CD4-positive, alpha-beta T cell treated with Interleukin-10 for 1 hour (primary cell): ENCODE measurements at regions not wholly inside any gene's neighbourhood (a gene's known extent, or its start where the extent isn't known, plus 50 kb on each side); places are given as distances from the start of the nearest gene placed in this dataset.

ENCODE experiments used
- DNase-seq: peaks from one replicate; pipeline ENCODE4 v3.0.0-alpha.2; 2020

DNA sequence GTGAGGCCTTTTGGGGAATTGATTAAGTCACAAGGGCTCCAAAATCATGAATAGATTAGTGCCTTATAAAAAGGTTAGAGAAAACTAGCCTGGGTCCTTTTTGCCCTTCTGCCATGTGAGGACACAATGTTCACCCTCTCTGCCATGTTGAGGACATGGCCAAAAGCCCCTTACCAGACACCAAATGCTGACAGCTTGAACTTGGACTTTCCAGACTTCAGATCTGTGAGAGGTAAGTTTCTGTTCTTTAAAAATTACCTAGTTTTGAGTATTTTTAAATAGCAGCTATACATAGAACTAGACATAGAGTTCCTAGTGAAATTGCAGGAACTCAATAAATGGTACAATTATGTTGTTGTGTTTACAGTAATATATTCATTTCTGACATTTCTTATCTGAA is 1214.4 kb downstream of the ADGRL3 start:
- no peak for DNase-seq

DNA sequence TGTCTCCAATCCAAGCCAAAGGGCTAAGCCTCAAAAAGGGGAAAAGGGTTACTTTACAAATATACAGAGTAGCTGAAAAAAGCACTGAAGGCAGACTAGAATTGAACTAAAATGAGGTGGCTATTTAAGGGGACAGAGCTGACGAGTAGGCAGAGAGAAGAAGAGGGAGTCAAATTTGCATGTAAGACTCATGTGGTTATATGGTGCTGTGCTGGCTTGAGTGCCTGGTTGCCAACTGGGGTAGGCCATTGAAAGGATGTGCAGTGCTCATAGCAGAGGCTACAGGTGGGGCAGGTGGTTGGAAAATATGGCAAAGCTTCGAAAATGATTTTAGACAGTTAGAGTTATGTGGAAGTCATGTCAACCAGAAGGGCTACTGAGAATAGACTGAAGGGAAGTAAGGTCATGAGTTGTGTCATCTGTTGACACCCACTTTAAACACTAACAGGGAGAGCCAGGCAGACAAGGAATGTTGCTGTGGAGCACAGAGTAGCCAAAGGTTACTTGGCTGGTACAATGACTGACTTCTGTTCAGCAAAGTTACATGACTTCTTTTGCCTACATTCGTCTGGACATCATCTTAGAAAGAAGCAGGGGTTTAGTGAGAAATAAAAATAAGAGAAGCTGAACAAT is 1210.4 kb downstream of the ADGRL3 start:
- DNase-seq: no peak

DNA sequence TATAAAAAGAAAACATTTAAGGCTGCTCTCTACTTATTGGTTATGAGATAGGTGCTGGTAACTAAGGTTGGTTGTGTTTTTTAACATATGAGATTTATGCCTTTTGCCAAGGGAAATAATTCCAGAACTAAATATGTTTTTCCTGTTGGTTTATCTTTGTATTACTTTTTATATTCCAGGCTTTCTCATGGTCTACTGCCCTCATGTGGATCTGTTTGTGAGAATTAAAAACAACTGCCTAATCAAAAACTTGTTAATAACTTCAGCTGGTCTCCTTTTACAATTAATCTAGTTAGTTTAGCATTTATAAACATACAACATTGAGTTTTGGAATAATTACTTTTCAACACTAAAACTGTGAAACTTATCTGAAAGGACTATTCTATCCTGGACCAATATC is 1208.3 kb downstream of the ADGRL3 start:
- no peak for DNase-seq

DNA sequence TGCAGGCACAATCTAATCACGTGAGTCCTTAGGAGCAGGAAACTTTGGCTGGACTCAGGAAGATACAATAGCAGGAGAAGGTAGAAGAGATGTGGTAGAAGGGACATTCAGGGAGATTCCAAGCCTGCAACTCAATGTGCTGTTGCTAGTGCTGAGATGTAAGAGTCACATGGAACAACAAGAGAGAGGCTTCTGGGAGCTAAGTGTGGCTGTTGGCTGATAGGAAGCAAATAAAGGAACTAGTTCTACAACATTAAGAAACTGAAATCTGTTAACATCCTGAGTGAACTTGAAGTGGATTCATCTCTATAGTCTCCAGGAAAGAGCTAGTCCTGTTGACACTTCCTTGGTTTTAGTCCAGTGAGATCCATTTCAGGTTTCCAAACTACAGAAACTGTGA is 1207.4 kb downstream of the ADGRL3 start:
- no peak for DNase-seq

DNA sequence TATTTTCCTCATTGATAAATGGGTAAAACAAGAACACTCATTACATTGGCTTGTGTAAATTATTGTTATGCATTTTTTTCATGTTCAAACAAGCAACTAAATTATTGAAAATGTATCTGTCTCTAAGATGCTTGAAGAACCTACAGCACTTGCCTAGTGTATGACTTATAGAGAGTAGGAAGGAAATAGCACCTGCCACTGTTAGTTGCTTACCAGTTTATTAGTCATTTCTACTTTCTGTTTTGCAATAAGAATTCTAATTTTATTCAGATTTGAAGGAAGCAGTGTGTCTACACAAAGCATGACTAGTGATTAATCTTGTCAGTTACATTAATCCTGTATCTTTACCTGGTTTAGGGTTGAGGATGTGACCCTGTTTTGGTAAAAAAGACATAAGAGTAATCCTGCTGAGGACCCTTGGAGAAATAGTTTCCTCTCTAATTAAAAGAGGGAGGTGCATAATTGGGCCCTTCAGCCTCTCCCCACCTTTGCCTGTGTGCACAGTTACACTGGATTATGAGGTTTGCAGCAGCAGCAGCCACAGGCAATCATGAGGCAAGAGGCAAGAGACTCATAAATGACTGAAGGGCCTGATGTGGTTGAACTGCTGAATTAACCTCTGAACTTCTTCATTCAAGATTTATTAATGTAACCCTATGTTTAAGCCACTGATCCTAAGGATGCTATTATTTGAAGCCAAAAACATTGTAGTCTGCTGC is 1202.1 kb downstream of the ADGRL3 start:
- DNase-seq: no peak

DNA sequence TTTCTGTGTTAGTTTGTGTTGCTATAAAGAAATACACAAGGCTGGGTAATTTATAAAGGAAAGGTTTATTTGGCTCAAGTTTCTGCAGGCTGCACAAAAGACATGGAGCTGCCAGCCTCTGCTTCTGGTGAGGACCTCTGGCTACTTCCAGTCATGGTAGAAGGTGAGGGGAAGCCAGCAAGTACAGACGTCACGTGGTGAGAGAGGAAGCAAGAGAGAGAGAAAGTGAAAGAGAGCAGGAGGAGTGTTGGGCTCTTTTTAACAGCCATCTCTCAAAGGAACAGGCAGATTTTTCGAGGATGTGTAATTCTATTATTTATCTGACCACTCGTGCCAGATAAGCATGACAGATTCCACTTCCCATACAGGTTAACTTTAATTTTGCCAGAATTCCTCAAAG is 1199.1 kb downstream of the ADGRL3 start:
- no peak for DNase-seq

DNA sequence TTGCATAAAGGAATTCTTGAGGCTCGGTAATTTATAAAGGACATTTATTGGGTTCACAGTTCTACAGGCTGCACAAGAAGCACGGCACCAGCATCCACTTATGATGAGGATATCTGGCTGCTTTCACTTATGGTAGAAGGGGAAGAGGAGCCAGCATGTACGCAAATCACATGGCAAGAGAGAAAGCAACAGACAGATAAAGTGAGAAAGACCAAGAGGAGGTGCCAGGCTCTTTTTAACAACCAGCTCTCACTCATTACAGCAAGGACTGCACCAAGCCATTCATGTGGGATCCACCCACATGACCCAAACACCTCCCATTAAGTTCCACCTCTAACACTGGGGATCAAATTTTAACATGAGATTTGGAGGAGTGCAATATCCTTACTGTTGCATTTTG is 1198.2 kb downstream of the ADGRL3 start:
- no peak for DNase-seq

DNA sequence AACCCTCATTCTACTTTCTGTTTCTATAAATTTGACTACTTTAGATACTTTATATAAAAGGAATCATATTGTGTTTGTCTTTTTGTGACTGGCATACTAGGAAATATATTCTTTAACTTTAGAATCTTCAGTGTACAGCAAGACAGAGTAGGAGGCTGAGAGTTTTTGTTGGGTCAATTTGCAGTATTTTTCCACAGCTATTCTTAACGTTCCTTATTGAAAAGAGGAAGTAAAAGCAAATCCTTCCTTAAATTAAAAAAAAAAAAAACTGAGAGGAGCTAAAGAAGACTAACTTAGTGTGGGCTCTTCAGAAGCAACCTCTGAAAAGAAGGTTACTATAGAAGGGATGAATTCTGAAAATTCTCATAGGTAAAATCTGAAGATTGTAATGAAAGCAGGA is 1194.6 kb downstream of the ADGRL3 start:
- no peak for DNase-seq

DNA sequence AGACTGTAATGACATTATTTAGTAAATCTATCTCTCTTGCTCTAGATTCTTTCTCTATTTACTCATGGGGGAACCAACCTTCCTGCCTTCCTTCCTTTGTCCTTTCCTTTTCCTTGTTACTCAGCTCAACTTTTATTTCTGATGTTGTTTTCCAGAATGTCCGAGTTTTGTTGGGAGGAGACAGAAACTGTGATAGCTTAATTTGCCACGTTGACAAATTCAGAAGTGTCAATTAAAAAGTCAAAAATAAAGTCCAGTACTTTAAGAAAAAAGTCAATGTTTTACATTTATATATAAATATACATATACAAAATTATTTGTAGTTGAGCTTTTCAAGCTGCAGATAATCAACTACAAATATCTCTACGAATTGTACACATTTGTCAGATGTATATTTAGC is 1187.7 kb downstream of the ADGRL3 start:
- DNase-seq: no peak

DNA sequence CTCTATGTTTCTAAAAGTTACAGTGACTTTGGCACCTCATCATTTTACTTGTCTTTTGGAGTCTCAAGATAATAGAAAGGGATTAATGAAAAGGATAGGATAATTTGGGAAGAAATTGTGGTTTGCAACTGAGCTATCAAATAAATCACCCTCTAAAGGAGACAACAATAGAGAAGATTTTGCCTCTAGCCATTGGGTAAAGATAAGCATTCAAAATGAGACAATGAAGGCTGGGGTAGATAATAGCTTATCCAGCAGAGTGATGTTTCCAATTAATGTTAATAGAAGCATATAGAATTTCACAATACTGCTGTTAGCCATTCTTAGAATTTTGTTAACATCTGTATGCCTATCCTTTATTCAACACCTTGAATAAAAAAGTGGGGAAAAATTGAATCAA is 1177.6 kb downstream of the ADGRL3 start:
- DNase-seq: no peak

DNA sequence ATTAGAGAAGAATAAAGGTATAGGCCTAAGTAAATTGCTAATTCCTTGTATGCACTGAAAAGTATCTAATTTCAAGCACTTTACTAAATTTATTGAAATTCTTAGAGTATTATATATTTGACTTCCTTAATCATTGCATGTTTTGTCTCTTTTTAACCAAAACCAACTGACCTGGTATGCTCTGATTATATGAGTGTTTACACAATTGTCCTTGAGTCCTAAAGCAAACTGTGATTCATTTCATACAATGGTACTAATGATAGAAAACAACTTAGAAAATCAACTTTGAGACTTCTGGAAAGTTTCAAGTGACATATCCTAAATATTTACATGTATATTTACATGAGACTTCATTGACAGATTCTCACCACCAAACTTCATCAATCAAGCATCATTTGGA is 1177.1 kb downstream of the ADGRL3 start:
- DNase-seq: no peak

DNA sequence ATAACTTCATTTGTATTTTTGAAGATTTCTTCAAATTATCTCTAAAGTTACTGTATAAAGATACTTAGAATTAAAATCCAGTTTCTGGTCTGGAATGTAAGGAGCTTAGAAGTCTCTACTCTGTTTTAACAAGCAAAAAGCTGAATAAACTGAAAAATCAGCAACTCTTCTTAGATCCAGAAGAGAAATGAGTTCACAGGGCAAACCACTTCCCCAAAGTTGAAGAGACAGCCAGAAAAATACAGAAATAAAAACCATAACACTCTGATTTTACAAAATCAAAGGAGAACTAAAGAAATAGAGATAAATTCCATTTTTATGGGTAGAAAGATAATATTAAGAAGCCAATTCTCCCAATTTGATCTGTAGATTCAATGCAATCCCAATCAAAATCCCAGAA is 1166.8 kb downstream of the ADGRL3 start:
- DNase-seq: no peak

DNA sequence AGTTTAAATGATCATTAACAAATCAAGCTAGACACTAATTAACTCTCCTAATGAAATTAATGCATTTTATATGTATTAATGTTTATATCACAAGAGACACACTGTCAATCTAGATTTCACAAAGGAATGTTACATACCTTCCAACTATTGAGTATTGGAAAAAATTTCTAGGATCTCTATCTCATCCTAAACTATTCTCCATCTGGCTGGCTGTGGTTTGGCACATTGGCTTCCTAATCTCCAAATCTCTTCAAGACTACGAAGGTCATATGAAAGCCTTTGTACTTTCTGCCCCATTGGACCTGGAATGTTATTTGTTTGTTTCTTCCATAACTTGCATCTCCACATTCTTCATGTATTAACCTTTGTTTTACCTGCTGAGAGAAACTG is 1160.0 kb downstream of the ADGRL3 start:
- DNase-seq: no peak

DNA sequence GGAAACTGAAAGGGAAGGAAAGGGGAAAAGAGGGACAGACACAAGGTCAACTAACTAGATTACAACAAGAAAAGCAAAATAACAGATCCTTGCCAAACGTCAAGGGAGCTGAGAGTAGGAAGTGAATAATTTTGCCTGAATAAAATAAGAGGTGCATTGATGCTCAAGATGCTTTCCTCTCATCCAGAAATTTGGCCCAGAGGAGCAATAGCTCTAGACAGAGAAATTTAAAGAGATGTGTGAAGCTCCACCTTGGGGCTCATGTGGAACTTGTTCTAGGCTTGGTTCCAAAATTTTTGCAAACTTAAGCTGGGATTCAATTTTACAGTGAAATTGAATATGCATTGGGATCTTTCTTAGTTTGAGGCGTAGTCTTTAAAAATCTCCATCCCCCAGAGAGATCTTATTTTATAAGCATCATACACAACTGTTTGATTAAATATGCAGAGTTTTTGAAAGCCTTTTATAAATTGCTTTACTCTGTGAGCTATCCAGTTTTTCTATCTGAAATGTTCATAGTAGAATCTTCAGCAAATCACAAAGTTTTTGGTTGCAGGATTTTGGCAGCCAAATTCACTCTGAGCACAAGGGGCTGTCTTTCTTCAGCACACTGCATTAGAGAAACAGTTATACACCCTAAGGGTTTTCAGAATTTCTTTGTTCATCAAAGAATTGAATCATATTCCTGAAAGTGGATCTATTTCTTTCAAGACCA is 1159.5 kb downstream of the ADGRL3 start:
- DNase-seq: no peak

DNA sequence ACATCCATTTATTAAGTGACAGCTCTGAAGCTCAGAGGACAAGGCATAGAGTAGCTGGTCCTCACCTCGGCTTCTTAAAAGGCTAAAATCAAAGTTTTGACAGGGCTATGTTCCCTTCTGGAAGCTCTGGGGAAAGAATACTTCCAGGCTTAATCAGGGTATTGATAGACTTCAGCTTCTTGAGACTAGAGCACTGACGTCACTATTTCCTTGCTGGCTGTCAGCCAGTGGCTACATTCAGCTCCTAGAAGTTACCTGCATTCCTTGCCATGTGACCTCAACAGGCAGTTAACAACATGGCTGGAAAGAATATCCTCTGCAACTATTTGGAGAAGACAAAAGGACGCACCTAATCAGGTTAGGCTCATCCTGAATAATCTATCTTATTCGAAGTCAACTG is 1144.8 kb downstream of the ADGRL3 start:
- DNase-seq: no peak

DNA sequence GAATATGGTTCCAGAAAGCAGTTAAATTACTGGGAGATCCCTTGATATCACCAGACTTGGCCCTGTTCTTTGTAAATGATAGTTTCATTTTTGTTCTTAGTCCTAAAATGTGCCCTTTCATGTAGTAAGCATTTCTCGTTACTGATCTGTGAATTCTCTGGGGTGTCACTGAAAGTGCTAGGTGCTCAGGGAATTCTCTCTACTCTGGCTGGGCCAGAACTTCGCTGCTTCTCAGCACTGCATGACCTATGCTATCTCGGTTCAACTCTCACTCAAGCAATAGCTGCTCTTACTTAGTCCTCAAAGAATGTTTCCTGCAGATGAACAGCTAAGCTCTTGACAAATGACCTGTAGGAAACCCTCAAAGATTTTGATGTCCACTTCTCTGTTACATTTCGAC is 1144.3 kb downstream of the ADGRL3 start:
- DNase-seq: no peak

DNA sequence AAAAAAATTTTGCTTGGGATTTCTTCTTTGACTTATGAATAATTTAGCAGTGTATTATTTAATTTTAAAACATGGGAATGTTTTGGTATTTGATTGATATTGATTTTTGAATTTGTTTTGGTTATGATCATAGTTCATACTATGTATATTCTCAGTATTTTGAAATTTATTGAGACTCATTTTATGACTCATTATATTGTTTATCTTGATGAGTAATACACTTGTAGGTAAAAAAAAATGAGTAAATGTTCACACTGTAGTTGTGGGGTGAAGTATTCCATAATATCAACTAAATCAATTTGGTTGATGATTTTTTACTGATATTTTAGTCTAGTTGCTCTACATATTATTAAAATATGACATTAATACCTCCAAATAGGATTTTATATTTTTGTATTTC is 1142.2 kb downstream of the ADGRL3 start:
- DNase-seq: no peak

DNA sequence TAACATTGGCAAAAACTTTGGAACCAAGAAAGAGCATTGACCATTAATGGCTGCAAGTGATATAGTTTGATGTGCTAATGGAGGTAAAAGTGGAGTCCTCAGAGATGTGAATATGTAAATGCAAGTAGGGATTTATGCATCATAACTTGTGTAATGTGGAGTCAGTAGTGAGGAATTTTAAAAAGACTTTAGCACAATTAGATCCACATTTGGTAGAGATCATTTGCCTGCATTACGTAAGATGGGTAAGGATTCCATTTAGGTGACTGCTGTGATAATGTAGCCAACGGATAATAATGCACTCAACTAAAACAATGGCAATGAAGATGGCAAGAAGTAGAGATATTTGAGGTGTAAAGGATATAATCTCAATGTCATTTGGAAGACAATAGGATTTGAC is 1128.4 kb downstream of the ADGRL3 start:
- no peak for DNase-seq

DNA sequence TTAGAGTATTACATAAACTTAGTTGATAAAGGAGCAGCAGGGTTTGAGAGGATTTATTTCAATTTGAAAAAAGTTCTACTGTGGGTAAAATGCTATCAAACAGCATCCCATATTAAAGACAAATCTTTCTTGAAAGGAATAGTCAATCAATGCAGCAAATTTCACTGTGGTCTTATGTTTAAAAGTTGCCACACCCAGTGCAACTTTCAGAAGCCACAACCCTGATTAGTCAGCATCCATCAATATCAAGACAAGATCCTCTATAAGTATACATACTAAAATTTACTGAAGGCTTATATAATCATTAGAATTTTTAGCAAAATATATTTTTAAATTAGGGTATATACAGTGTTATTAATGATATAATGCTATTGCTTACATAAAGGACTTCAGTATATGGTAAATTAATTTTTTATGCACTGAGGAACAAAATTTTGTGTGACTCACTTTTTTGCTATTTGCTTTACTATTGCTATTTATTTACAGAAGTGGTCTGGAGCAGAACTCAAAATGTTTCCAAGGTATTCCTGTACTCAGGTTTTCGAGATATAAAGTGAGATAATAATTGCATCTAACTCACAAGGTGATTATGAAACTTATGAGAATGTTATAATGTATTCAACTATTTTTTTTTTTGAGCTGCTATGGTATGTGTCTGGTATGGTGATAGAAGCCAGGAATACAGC is 1127.6 kb downstream of the ADGRL3 start:
- DNase-seq: no peak

DNA sequence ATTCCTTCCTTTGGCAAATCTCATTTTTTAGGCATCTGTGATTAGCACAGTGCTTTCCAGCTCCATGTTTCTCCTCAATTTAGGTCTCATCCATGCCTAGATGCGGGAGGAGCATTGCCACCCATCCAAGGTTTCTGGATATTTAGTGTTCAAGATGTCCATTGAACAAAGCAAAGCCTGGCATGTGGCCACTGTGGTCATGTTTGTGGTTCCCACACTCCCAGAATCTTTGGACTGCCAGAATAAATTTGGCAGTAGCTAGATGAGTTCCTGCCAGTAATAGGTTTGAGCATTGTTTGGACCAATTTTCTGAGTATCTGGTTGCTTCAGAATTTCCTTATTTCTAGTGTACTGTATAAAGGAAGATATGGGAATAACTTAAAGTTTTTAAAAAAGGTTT is 1124.1 kb downstream of the ADGRL3 start:
- DNase-seq: no peak

DNA sequence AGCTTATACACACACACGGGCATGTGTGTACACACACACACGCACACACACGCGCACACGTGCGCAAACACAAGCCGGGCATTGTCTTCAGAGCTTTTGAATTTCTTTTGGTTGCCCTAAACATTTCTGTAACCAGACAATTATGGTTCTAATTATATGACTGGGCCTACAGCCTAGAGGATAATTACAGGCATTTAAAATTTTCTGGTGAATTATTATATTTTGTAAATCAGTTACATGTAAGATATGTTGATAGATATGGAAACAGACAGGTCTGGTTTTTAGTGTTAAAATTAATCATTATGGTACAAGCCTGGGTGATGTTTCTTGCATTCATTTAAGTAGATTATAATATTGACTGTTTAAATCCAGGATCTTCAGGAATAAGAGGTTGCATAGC is 1120.5 kb downstream of the ADGRL3 start:
- no peak for DNase-seq

DNA sequence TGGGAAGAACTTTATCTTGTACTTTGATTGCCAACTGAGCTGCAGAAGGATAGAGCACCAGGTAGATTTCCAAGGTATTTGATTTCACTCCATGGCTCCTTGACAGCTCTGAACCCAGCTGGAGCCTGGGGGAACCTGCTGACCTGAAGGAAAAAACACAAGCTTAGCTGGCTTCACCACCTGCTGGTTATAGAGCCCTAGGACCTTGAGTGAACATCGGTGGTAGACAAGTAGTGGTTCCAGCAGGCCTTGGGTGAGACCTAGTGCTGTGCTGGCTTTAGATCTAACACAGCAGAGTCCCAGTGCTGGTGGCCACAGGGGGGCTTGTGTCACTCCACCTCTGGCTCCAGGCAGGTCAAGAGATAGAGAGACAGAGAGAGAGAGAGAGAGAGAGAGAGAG is 1102.6 kb downstream of the ADGRL3 start:
- DNase-seq: no peak

DNA sequence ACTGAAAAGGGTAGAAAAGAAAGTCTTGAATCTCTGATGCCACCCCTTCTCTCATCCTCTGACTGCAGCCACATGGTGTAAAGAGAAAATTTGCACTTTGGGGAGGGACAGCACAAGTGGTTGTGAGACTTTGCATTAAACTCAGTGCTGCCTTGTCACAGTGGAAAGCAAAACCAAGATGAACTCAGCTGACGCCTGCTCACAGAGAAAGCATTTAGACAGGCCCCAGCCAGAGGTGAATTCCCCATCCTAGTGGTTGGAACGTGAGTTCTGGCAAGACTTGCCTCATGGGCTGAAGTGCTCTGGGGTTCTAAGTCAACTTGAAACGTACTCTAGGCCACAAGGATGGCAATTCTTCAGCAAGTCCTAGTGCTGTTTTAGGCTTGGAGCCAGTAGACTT is 1101.4 kb downstream of the ADGRL3 start:
- no peak for DNase-seq

DNA sequence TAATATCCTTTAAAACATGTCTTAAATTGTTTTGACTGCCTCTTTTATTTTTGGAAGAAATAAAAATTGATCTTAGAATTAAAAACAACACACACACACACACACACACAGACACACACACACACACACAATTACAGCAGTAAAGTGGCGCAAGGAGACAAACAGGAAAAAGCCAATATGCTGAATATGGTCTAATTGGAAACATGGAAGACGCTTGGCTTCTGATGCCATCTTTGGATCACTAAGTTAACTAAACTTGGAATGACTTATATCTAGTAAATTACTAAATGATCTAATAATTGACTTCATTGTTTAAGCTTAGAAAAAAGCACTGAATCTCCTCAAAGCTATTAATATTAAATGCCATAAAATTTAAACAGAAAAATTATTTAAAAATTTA is 1093.4 kb downstream of the ADGRL3 start:
- DNase-seq: no peak
